Omental fat pad (tissue), 3 donors: ENCODE measurements at regions not wholly inside any gene's neighbourhood (a gene's known extent, or its start where the extent isn't known, plus 50 kb on each side); places are given as distances from the start of the nearest gene placed in this dataset.
"Not testable (repeated sequence)": the region's sequence is repeated elsewhere in the genome, so short reads cannot be mapped to it uniquely, and the experiment has no call there.

ENCODE experiments used
- ATAC-seq: fragments of 150-250 bp; one replicate; pipeline ENCODE4 v1.9.1; 2016; ENCODE audit warnings: mild to moderate bottlenecking, moderate library complexity; ENCODE audit not compliant: low FRiP score
- DNase-seq: peaks from one replicate; pipeline ENCODE4 v3.0.0-alpha.2; 2019; ENCODE audit warnings: low spot score
- CTCF ChIP-seq, 3 donors: fragments of 450-650 bp; IDR thresholded peaks; one replicate each; pipeline ENCODE4 v1.5.1; 2016 to 2017; ENCODE audit warnings: antibody characterized with exemption in 3 of 3, mild to moderate bottlenecking in 3 of 3, moderate library complexity in 2 of 3

GRCh38 chr3:13187593-13187992 lies 114.4 kb upstream of the IQSEC1 start:
- no peak for DNase-seq
- ATAC-seq: no peak
- no peak for TF ChIP-seq CTCF (IDR thresholded peaks at IDR 0.05)

GRCh38 chr3:13186435-13186815 lies 113.2 kb upstream of the IQSEC1 start:
- DNase-seq (no peak), ATAC-seq (no peak)
- no peak for TF ChIP-seq CTCF (IDR thresholded peaks at IDR 0.05)

GRCh38 chr3:13185737-13186434 lies 112.7 kb upstream of the IQSEC1 start:
- no peak for ATAC-seq
- DNase-seq: no peak
- no peak for TF ChIP-seq CTCF (IDR thresholded peaks at IDR 0.05)

- DNase-seq, ATAC-seq: not testable (repeated sequence)
Observed at GRCh38 chr3:13179582-13180210, 106.5 kb upstream of the IQSEC1 start.

- TF ChIP-seq CTCF (IDR thresholded peaks at IDR 0.05): no peak
- DNase-seq (no peak), ATAC-seq (no peak)
Observed at GRCh38 chr3:13179181-13179580, 106.0 kb upstream of the IQSEC1 start.

- ATAC-seq: no peak
- TF ChIP-seq CTCF (IDR thresholded peaks at IDR 0.05): no peak
- no peak for DNase-seq
Observed at GRCh38 chr3:13178107-13178506, 104.9 kb upstream of the IQSEC1 start.

GRCh38 chr3:13177641-13178040 lies 104.4 kb upstream of the IQSEC1 start:
- TF ChIP-seq CTCF (IDR thresholded peaks at IDR 0.05): no peak
- DNase-seq (no peak), ATAC-seq (no peak)
